Left kidney (tissue), 1 donor: ENCODE measurements at regions not wholly inside any gene's neighbourhood (a gene's known extent, or its start where the extent isn't known, plus 50 kb on each side); places are given as distances from the start of the nearest gene placed in this dataset.
"Not testable (repeated sequence)": the region's sequence is repeated elsewhere in the genome, so short reads cannot be mapped to it uniquely, and the experiment has no call there.

Experiments
- DNase-seq: peaks from one replicate; pipeline ENCODE4 v3.0.0-alpha.2; 2013

DNA sequence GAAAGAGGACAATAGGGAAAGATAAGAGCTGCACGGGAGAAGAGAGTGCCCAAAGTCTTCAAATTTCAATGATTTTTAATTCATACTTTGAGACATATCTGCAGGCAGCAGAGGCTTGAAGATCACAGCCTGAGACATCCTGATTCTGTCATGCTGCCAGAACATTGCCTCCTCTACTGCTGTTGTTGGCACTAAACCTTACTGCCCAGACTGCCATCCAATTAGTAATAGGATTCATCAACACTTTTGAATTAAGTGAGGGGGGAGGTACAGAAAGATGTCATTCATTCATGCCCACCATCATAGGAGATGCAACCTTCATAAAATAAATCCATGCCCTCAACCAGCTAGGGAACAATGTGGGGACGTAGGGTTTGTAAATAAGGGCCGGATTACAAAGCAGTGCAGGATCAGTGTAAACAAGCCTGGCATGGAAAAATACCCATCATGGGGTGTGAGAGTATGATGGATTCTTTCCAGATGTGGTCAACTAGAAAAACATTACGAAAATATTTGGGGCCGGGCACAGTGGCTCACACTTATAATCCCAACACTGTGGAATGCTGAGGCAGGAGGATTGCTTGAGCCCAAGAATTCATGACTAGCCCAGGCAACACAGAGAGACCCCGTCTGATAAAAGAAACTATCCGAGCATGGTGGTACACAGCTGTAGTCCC lies 122.1 kb upstream of the DAPK1 start:
- DNase-seq, result no peak

DNA sequence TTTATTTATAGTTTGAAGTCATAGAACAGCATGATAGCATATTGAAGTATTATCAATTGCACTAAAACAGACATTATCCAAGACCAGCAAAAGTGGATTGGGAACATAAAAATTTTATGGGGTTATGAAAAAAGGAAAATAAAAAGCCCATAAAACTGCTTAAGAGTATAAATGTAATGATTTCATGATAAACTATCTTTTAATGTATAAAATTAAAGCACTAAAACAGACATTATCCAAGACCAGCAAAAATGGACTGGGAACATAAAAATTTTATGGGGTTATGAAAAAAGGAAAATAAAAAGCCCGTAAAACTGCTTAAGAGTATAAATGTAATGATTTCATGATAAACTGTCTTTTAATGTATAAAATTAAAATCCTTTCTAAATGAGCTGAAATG lies 119.0 kb upstream of the DAPK1 start:
- DNase-seq, result no peak

DNA sequence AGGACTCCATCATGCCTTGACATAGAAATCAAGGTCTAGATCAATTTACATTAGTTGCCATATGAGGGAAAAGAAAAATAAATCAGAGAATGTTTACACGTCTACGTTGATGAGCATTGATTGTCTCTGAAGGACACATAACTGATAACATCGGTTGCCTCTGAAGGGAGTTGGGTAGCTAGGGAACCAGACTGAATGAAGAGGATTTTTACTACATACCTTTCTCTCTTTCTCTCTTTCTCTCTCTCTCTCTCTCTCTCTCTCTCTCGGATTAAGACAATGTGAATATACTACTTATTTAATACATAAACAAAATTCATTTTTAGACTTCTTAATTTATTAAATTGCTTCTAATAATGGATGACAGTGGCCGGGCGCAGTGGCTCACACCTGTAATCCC lies 118.4 kb upstream of the DAPK1 start:
- DNase-seq, result no peak

DNA sequence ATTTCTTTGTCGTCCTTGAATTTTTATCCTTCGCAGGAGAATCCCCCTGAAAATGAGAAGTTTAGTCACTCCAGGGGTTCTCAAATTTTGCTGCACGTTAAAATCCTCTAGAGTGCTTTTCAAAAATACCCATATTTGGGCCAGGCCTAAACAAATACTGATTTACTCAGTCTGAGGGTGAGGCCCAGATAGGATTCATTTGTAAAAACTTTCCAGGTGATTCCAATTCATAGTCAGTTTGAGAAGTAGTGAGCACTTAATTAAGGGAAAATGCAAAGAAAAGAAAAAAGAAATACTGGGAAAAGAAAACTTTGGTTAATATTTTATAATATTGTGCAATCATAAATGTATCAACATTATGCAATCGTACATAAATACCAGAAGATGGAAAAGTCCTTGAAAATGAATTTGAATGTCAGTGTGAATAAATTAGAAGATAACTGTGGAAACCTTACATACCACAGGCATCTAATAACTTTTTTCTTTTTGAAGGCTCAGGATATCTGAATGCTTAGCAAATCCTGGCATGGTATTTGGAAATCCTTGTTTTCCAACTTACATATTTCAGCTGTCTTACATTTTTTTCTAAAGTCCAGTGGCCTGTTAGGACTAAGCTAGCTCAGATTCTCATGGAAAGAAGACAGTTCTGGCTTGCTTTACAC lies 116.5 kb upstream of the DAPK1 start:
- no peak for DNase-seq

DNA sequence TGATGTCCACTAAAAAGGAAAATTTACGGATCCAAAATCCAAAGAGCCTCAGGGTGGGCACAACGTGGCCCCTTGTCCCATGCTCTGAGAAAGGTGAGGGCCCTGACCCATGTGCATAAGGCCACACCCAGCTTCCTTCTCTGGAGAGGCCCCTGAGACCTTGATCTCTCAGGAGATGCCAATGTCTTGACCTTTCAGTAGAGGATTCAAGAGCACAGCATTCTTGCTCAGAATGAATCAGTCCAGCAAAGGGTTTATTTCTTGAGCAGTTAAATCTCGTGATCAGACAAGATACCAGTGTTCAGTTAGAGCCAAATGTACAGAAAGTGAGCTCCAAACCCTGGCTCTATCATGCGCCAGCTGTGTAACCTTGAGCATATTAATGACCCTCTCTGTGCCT lies 115.9 kb upstream of the DAPK1 start:
- DNase-seq, result no peak

DNA sequence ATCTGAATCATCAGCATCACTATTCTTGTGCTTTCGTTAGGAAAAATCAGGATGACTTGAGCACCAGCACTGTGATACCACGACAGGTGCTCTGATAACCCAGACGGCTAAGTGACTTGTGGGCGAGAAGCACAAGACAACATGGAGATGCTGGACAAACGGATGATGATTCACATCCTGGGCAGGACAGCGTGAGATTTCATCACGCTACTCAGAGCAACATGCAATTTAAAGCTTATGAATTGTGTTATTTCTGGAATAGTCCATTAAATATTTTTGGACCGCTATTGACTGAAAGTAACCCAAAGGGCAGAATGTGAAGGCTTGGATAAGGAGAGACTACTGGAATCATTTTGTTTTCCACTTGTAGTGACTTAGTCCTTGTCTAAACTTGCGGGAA lies 114.8 kb upstream of the DAPK1 start:
- no peak for DNase-seq

DNA sequence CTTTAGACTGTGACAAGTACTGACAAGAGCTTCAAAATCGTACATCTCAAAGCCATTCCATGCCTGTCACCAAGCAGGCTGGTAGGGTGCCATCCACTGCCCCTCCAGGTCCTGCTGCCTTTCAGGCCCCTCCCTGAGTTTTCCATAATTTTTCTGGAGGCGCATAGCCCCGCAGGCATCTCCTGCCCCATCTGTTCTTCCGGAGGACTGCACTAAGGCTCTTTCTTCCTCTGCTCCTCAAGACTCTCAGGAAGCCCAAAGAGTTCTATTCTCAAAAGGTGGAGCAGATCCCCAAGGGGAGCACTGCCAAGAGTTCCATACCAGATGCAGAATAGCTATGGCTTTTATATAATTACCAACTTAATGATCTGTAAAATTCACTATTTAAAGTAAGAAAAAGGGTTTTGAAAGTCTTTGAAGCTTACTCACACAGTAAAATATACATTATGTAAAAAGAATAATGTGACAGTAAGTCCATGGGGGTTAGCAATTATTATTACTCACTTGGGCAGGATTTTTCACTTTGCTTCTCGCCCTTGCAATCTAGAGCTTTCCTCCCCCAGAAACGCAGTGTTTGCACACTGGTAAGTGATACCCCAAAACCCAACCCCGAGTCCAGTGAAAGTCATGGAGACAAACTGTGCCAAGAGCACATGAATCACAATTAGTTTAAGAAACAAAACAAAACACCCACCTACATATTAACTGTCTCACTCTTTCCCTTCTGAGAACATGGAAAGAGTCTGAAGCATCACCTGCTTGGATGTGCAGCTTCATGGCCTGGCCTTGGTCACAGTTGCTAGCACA lies 114.1 kb upstream of the DAPK1 start:
- no peak for DNase-seq

DNA sequence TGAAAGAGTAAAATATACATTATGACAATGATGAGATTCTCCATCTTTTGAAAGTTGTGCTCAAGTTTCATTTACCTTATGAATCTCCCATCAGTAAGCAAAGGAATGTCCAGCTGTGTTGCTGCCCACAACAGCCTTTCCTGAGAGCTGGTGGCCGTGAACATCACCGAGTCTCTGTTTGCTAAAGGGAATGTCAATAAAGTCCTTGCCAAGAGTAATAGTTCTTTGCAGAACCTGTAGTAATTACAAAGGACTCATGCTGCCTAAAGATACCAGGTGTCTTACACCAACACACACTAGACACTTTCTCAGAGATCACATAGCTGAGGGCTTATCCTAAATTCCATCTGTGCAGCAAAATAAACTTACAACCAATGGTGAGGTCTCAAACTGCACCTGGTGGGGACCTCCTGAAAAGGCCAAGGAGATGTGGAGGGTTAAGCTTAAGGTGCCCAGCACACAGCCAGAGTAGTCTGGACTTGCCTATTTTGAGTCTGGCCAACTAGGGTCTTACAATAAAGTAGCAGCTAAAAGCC lies 111.1 kb upstream of the DAPK1 start:
- DNase-seq, result no peak

DNA sequence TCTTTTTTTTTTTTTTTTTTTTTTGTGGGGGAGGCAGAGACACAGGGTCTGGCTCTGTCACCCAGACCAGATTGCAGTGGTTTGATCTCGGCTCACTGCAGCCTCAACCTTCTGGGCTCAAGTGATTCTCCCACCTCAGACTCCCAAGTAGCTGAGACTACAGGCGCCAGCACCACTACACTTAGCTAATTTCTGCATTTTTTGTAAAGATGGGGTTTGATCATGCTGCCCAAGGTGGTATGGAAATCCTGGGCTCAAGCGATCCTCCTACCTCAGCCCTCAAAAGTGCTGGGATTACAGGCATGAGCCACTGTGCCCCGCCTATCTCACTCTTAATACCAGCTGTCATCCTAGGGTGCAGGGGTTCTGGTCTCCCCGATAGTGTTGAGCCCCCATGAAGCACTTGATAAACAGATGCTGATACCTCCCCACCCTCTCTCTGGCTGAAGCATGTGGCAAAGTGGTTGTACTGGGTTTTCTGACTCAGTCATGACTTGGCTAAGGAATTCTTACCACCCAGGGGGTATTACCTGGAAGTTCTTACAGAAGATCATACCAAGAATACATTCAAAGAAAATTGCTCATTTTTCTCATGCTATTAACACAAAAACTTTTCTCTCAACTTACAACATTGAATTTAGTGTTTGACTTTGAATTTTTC lies 110.2 kb upstream of the DAPK1 start:
- DNase-seq, result no peak

DNA sequence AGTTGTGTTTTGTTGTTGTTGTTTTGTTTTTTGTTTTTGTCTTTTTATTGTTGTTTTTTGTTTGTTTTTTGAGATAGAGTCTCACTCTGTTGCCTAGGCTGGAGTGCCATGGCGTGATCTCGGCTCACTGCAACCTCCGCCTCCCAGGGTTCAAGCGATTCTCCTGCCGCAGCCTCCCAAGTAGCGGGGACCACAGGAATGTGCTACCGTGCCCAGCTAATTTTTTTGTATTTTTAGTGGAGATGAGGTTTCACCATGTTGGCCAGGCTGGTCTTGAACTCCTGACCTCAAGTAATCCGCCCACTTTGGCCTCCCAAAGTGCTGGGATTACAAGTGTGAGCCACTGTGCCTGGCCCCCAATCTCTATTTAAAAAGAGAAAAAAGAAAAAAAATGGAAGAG lies 109.0 kb upstream of the DAPK1 start:
- DNase-seq, result not testable (repeated sequence)

DNA sequence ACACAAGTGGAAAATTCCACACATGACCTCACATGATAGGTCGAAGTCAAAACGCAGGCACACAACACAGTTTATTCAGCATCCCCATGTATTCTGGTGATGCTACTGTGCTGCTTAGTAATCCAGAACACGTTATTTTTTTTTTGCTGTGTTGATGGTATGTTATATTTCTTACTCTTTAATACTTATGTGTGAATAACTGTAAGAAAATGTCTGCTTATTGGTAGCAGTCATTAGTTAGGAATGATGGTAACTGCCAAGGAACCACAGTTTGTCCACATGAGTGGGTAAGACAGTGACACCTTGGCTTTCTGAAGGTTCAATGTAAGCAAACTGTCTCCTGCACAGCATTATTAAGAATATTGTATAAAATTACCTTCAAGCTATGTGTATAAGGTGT lies 107.7 kb upstream of the DAPK1 start:
- DNase-seq, result no peak

DNA sequence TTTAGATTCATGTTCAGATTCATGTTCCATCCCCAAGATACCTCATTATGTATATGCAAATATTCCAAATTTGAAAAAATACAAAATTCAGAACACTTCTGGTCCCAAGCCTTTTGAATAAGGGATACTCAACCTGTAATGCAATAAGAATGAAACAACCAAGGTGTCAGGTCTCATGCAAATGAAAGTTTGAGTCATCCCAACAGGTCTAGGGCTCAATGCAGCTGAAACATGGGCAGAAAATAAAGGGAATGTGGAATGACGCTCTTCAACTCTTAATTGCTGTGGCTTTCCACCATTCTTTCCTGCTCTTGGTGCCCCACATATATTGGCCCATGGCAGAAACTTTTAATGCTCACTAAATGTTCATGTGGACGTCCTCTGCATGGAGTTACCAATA lies 107.3 kb upstream of the DAPK1 start:
- DNase-seq, result no peak

DNA sequence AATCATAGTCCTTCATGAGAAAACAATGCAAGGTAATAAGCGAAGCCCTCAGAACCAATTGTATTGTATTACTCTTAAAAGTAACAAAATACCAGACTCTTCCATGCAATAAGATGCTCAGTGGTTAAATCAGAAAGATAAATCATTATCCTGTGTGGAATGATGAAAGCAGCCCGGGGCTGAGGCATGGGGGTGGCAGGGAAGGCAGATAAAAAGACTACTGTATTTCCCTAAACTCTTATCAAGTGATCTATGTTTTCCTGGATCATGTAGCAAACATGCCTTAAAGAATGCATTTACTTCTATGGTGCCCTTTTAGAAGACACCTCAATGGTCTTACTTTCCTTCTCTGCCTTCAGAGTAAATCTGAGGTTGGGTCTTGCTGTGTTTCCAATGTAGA lies 105.6 kb upstream of the DAPK1 start:
- DNase-seq, result no peak

DNA sequence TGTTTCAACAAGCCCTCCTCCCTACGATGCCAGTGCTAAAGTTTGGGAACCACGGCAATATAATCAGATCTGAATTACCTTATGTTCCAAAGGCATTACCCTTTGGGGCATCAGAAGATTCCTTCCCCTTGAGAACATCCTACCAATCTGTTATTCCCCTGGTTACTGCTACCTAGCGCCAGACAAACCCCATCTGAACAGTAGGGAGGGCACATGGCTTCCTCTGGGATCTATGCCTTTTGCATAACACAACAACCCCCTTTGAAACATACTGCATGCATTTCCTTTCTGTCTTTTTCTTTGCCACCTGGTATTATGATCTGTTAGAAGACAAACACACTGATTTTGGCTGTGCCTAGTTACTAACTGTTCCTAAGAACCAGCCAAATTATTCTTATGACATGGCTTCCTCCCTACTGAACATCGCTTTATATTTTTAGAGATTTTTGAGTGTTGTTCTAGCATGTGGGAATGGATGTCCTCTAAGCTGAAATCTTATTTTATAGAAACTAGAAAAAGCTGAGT lies 103.9 kb upstream of the DAPK1 start:
- no peak for DNase-seq

DNA sequence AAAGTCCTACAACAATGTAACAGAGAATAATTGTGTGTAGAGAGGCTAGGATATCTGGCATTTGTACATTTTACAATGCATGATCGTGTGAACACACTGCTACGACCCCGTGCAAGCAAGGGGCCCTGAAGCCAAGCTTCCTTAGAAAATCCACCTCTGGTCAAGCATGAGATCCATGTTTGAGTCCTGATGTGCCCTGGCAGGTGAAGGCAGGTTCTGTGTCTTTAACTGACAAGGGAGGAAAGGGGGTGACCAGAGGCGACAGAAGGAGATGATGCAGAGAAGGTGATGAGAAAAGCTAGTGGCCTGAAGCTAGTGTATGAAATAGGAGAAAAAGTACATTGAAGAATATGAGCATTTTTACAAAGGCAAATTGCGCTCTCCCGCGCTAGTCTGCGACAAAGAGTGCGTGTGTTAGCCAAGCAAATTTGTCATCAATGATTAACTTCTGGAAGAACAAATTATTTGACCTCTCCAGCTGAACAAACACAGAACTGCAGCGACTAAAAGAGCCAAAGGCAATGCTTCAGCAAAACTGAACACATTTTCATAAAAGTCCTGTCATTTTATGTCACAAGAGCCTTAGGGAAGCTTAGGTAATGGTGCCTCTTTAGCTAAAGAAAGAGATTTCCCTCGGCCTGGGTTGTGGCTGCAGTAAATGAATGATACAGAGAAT lies 101.7 kb upstream of the DAPK1 start:
- DNase-seq, result peak; percentile 71

DNA sequence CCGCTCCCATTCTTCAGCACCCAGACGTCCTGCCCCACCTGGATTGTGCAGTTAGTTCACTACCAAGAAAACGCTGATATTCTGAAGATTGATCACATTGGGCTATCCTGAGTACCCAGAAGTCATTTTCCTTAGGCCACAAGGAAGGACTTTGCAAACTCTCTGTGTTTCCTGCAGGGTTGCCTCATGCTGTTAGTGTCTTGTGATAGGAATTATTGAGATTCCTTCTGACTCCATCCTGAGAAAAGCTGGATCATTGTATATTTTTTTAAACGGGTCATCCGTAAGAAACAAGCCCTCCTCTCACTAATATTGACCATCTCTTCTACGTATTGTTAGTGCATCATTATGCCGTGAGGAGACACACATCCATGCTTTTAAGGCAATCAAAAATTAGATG lies 96.0 kb upstream of the DAPK1 start:
- no peak for DNase-seq

DNA sequence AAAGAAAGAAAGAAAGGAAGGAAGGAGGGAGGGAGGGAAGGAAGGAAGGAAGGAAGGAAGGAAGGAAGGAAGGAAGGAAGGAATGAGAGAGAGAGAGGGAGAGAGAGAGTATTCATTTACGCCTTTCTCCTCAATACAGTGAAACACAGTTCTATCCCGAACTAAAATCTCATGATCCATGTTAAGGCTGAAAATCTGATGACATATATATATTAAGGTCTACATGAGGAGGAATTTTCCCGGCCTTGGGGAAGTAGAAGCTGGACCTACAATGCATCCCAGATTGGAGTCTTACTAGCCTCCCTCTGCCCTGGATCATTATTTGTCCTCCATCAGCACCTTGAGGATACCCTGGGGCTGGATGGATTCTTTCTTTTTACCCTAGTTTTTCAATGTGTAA lies 95.1 kb upstream of the DAPK1 start:
- no peak for DNase-seq

DNA sequence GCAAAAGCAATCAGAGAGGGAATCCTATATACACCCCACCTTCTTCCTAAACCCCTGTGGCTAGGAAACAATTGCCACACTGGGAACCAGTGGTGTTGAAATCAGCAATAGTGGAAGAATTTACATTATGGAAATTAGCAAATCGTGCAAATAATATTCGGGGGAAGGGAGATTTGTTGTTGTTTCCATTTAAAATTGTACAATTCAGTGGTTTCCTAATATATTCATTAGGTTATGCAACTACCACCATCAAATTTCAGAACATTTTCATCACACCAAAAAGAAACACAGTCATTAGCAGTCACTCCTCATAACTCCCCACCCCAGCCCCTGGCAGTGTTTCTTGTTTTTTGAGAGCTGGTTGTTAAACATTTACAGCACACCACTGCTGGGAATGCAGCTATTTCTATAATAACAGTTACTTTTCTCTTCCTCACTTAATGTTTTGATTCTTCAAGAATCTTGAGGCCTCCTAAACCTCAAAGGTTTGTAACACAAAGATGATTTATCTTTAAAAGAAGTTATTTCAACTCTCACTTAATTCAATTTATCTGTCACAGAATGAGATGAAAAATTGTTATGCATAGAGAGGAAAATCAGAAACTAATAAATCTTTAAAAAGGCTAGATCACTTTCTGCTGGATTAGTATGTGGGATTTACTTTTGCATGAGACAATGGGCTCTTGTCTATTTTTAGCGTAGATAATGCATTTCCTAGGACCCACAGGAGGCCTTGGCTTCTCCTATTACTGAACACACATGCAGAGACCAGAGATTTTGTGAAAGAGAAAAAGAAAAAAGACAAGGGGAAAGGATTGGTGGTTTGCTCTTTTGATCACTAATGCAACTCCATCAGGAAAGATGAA lies 91.8 kb upstream of the DAPK1 start:
- no peak for DNase-seq

DNA sequence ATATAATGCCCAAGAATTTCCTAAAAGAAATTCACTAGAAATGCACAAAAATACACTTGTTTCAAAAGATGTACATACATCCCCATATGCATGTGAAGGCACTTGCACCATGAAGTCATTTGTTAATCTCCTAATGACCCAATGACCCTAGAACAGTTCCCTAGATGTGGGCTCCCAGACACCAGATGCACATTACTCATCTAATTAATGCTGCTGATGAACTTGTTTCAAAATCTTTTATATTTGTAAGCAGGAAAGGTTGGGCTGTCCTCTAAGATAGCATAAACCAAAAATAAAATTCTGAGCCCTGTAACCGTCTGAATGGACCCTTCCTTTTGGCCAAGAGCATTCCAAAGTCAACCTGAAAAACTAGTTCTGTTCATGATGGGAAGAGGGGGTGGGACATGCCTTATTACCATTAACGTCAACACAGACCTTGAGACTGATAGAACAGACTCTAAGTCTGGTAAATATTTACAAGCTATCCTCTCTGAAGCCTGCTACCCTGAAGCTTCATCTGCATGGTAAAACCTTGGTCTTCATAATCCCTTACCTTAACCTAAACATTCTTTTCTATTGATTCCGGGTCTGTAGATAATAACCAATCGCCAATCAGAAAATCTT lies 91.0 kb upstream of the DAPK1 start:
- DNase-seq, result no peak
